Left lung (tissue), 4 donors: ENCODE measurements at regions not wholly inside any gene's neighbourhood (a gene's known extent, or its start where the extent isn't known, plus 50 kb on each side); places are given as distances from the start of the nearest gene placed in this dataset.

Experiments
- ATAC-seq: fragments of 200-7000 bp; cut with Tn5 transposase; one replicate; pipeline ENCODE4 v1.9.1; 2020; ENCODE audit warnings: moderate library complexity
- DNase-seq, 4 donors: peaks; one replicate each; pipeline ENCODE4 v3.0.0-alpha.2; 2013 to 2020
- H3K27ac ChIP-seq, 2 donors: fragments of 200-600 bp; sonication (generic) in 1 of 2; one replicate each; pipeline versions ENCODE4 v1.5.0 to v1.8.0; 2020 to 2021
- H3K27me3 ChIP-seq, 2 donors: fragments of 200-600 bp; sonication (generic) in 1 of 2; one replicate each; pipeline versions ENCODE4 v1.5.0 to v1.8.0; 2020 to 2021
- H3K36me3 ChIP-seq, 2 donors: fragments of 200-600 bp; sonication (generic) in 1 of 2; one replicate each; pipeline versions ENCODE4 v1.5.0 to v1.8.0; 2020 to 2021
- H3K4me1 ChIP-seq, 2 donors: fragments of 200-600 bp; one replicate each; pipeline ENCODE4 v1.8.0; 2021
- H3K4me3 ChIP-seq, 2 donors: fragments of 200-600 bp; sonication (generic) in 1 of 2; one replicate each; pipeline versions ENCODE4 v1.5.0 to v1.8.0; 2020 to 2021; ENCODE audit warnings: mild to moderate bottlenecking in 1 of 2
- H3K9me3 ChIP-seq, 2 donors: fragments of 200-600 bp; sonication (generic) in 1 of 2; one replicate each; pipeline versions ENCODE4 v1.5.0 to v1.8.0; 2020 to 2021
- CTCF ChIP-seq, 2 donors: fragments of 200-600 bp; sonication (generic) in 1 of 2; IDR thresholded peaks; one replicate each; pipeline versions ENCODE4 v1.5.0 to v1.8.0; 2021; ENCODE audit warnings: antibody characterized with exemption in 2 of 2
- intact Hi-C, 2 donors: fragments of 100-400 bp; cut with DNase I; formaldehyde crosslinking; loops; one replicate each; pipeline versions ENCODE4 v1.11.2 to v1.14.2; 2022
- donor health status: DM: no; HTN: yes; CAD: no.
- donor health status: DM: no; HTN: no; CAD: no.

- intact Hi-C loops, result no loop called here
- Histone ChIP-seq H3K36me3 (no peaks in the 10 kb centered on the region), H3K4me3 (no peak overlapping the region), H3K4me1 (no peaks in the 10 kb centered on the region), H3K27ac (no peak overlapping the region), H3K27me3 (no peaks in the 10 kb centered on the region), H3K9me3 (no peaks in the 10 kb centered on the region)
- no peak for TF ChIP-seq CTCF (IDR thresholded peaks at IDR 0.05)
- DNase-seq (no peak), ATAC-seq (no peak)
Observed at GRCh38 chr4:83974111-83974780, 438.3 kb downstream of the GPAT3 start.

- intact Hi-C loops, result no loop called here
- ATAC-seq (no peak), DNase-seq (no peak)
- no peaks in the 10 kb centered on the region for H3K4me1 ChIP-seq
- H3K27ac ChIP-seq, result no peak overlapping the region
- TF ChIP-seq CTCF (IDR thresholded peaks at IDR 0.05), result no peak
- peaks cover 0 to 6% of the 10 kb centered on the region in 2 donors for H3K9me3 ChIP-seq
- H3K4me3 ChIP-seq, result no peak overlapping the region
- no peaks in the 10 kb centered on the region for H3K27me3 ChIP-seq
- no peaks in the 10 kb centered on the region for H3K36me3 ChIP-seq
Observed at GRCh38 chr4:83964996-83965541, 429.2 kb downstream of the GPAT3 start.

- ATAC-seq (no peak), DNase-seq (no peak)
- intact Hi-C loops, result no loop called here
- Histone ChIP-seq H3K4me3 (no peak overlapping the region), H3K27ac (no peak overlapping the region), H3K27me3 (no peaks in the 10 kb centered on the region), H3K9me3 (peaks cover 0 to 6% of the 10 kb centered on the region in 2 donors), H3K4me1 (no peaks in the 10 kb centered on the region), H3K36me3 (no peaks in the 10 kb centered on the region)
- no peak for TF ChIP-seq CTCF (IDR thresholded peaks at IDR 0.05)
Observed at GRCh38 chr4:83962492-83962891, 426.6 kb downstream of the GPAT3 start.

GRCh38 chr4:83961575-83961974 lies 425.7 kb downstream of the GPAT3 start:
- ATAC-seq (peak; percentile 39), DNase-seq (peak in 1 of 4 donors; percentile 2)
- Histone ChIP-seq H3K36me3 (no peaks in the 10 kb centered on the region), H3K9me3 (peaks cover 0 to 6% of the 10 kb centered on the region in 2 donors), H3K4me3 (no peak overlapping the region), H3K4me1 (no peaks in the 10 kb centered on the region), H3K27ac (no peak overlapping the region), H3K27me3 (no peaks in the 10 kb centered on the region)
- no peak for TF ChIP-seq CTCF (IDR thresholded peaks at IDR 0.05)
- intact Hi-C loops, result no loop called here

GRCh38 chr4:83959160-83959559 lies 423.3 kb downstream of the GPAT3 start:
- H3K27me3 ChIP-seq, result no peaks in the 10 kb centered on the region
- H3K9me3 ChIP-seq, result no peaks in the 10 kb centered on the region
- no peak overlapping the region for H3K27ac ChIP-seq
- H3K4me3 ChIP-seq, result no peak overlapping the region
- DNase-seq (no peak), ATAC-seq (no peak)
- no peaks in the 10 kb centered on the region for H3K36me3 ChIP-seq
- TF ChIP-seq CTCF (IDR thresholded peaks at IDR 0.05), result no peak
- H3K4me1 ChIP-seq, result no peaks in the 10 kb centered on the region
- intact Hi-C loops, result no loop called here
